GM21529 (cell line): ENCODE measurements at regions not wholly inside any gene's neighbourhood (a gene's known extent, or its start where the extent isn't known, plus 50 kb on each side); places are given as distances from the start of the nearest gene placed in this dataset.
"Not testable (repeated sequence)": the region's sequence is repeated elsewhere in the genome, so short reads cannot be mapped to it uniquely, and the experiment has no call there.

Source experiments
- ATAC-seq: cut with Tn5 transposase; IDR thresholded peaks from one replicate; pipeline ENCODE4 v1.9.1; 2021; ENCODE audit not compliant: unreplicated experiment

- ATAC-seq = not testable (repeated sequence)
Observed at GRCh38 chr1:220475608-220476007, 52.3 kb upstream of the MARK1 start.

- not testable (repeated sequence) for ATAC-seq
Observed at GRCh38 chr1:220475141-220475540, 52.8 kb upstream of the MARK1 start.

GRCh38 chr1:220473440-220473839, 54.5 kb upstream of the MARK1 start:
- no peak for ATAC-seq

- no peak for ATAC-seq
Observed at GRCh38 chr1:220462752-220463151, 65.2 kb upstream of the MARK1 start.

GRCh38 chr1:220458936-220459335, 69.0 kb upstream of the MARK1 start:
- no peak for ATAC-seq

GRCh38 chr1:220457957-220458609, 69.9 kb upstream of the MARK1 start:
- no peak for ATAC-seq

- no peak for ATAC-seq
Observed at GRCh38 chr1:220455559-220455958, 72.4 kb upstream of the MARK1 start.

GRCh38 chr1:220454155-220454777, 73.7 kb upstream of the MARK1 start:
- ATAC-seq = no peak

- no peak for ATAC-seq
Observed at GRCh38 chr1:220453371-220453770, 74.6 kb upstream of the MARK1 start.

- no peak for ATAC-seq
Observed at GRCh38 chr1:220451532-220451931, 76.4 kb upstream of the MARK1 start.

GRCh38 chr1:220450927-220451326, 77.0 kb upstream of the MARK1 start:
- no peak for ATAC-seq

- ATAC-seq = no peak
Observed at GRCh38 chr1:220448217-220448616, 79.7 kb upstream of the MARK1 start.

- ATAC-seq = not testable (repeated sequence)
Observed at GRCh38 chr1:220444586-220444985, 83.3 kb upstream of the MARK1 start.

GRCh38 chr1:220441211-220441610, 86.7 kb upstream of the MARK1 start:
- no peak for ATAC-seq

GRCh38 chr1:220438741-220439140, 89.2 kb upstream of the MARK1 start:
- no peak for ATAC-seq

- ATAC-seq = no peak
Observed at GRCh38 chr1:220432408-220432807, 95.5 kb upstream of the MARK1 start.

- no peak for ATAC-seq
Observed at GRCh38 chr1:220431554-220432239, 96.2 kb upstream of the MARK1 start.

GRCh38 chr1:220430586-220430985, 97.3 kb upstream of the MARK1 start:
- no peak for ATAC-seq

- no peak for ATAC-seq
Observed at GRCh38 chr1:220430059-220430458, 97.9 kb upstream of the MARK1 start.

- no peak for ATAC-seq
Observed at GRCh38 chr1:220426989-220427388, 100.9 kb upstream of the MARK1 start.

GRCh38 chr1:220425852-220426251, 102.1 kb upstream of the MARK1 start:
- ATAC-seq = no peak

GRCh38 chr1:220421508-220421907, 106.4 kb upstream of the MARK1 start:
- ATAC-seq = no peak
